ENCODE measurements at regions not wholly inside any gene's neighbourhood (a gene's known extent, or its start where the extent isn't known, plus 50 kb on each side); places are given as distances from the start of the nearest gene placed in this dataset.
A peak's percentile ranks its signal among the peaks of the same experiment; 100 is the strongest.

- 62% methylated on average over 4 of the region's 4 CpGs for WGBS (ENCODE audit: low lambda C conversion rate, missing lambda C conversion rate)
- Histone ChIP-seq H3K9me2 (replicated peaks; ENCODE audit: insufficient read depth) (no peaks in the 10 kb centered on the region), H3K36me3 (replicated peaks; ENCODE audit: insufficient read depth, low read depth) (no peaks in the 10 kb centered on the region), H3K27me3 (no peaks in the 10 kb centered on the region), H3K4me2 (no peak overlapping the region), H2AFZ (no peak overlapping the region), H4K20me1 (ENCODE audit: insufficient read depth, poor library complexity, severe bottlenecking) (no peaks in the 10 kb centered on the region), H3K9me3 (ENCODE audit: low read depth) (no peaks in the 10 kb centered on the region), H3K27ac (peak overlapping the region; percentile 84), H3K4me3 (no peak overlapping the region), H3K79me2 (no peaks in the 10 kb centered on the region), H3K4me1 (ENCODE audit: insufficient read depth) (peaks cover 6% of the 10 kb centered on the region)
- DNase-seq (ENCODE audit: low spot score): no peak
- TF ChIP-seq CTCF (IDR thresholded peaks at IDR 0.05; ENCODE audit: poor library complexity): no peak
- TF ChIP-seq EZH2 (IDR thresholded peaks at IDR 0.05; ENCODE audit: borderline replicate concordance): no peak
- TF ChIP-seq EZH2phosphoT487 (IDR thresholded peaks at IDR 0.05; ENCODE audit: low read depth, severe bottlenecking, unreplicated experiment): no peak
Observed at GRCh38 chr13:73466561-73466960, 407.8 kb downstream of the KLF5 start.

GRCh38 chr13:73465617-73465971 is 406.8 kb downstream of the KLF5 start:
- H3K27ac ChIP-seq: peak overlapping the region; percentile 84
- peak overlapping the region; percentile 19 for H3K4me2 ChIP-seq
- H3K36me3 ChIP-seq (replicated peaks; ENCODE audit: insufficient read depth, low read depth): no peaks in the 10 kb centered on the region
- H3K4me1 ChIP-seq (ENCODE audit: insufficient read depth): peaks cover 6% of the 10 kb centered on the region
- 51% methylated on average over 3 of the region's 3 CpGs for WGBS (ENCODE audit: low lambda C conversion rate, missing lambda C conversion rate)
- no peak overlapping the region for H2AFZ ChIP-seq
- no peaks in the 10 kb centered on the region for H4K20me1 ChIP-seq (ENCODE audit: insufficient read depth, poor library complexity, severe bottlenecking)
- H3K9me3 ChIP-seq (ENCODE audit: low read depth): no peaks in the 10 kb centered on the region
- no peak overlapping the region for H3K4me3 ChIP-seq
- no peaks in the 10 kb centered on the region for H3K9me2 ChIP-seq (replicated peaks; ENCODE audit: insufficient read depth)
- DNase-seq (ENCODE audit: low spot score): peak; percentile 56
- H3K27me3 ChIP-seq: no peaks in the 10 kb centered on the region
- no peaks in the 10 kb centered on the region for H3K79me2 ChIP-seq
- TF ChIP-seq EZH2 (IDR thresholded peaks at IDR 0.05; ENCODE audit: borderline replicate concordance): no peak
- TF ChIP-seq EZH2phosphoT487 (IDR thresholded peaks at IDR 0.05; ENCODE audit: low read depth, severe bottlenecking, unreplicated experiment): no peak
- TF ChIP-seq CTCF (IDR thresholded peaks at IDR 0.05; ENCODE audit: poor library complexity): no peak

GRCh38 chr13:73464758-73465616 is 406.2 kb downstream of the KLF5 start:
- Histone ChIP-seq H3K9me2 (replicated peaks; ENCODE audit: insufficient read depth) (no peaks in the 10 kb centered on the region), H4K20me1 (ENCODE audit: insufficient read depth, poor library complexity, severe bottlenecking) (no peaks in the 10 kb centered on the region), H3K27me3 (no peaks in the 10 kb centered on the region), H3K79me2 (no peaks in the 10 kb centered on the region), H3K4me1 (ENCODE audit: insufficient read depth) (peaks cover 6% of the 10 kb centered on the region), H3K27ac (peak overlapping the region; percentile 84), H3K9me3 (ENCODE audit: low read depth) (no peaks in the 10 kb centered on the region), H3K4me3 (no peak overlapping the region), H3K4me2 (peak overlapping the region; percentile 19), H3K36me3 (replicated peaks; ENCODE audit: insufficient read depth, low read depth) (no peaks in the 10 kb centered on the region), H2AFZ (no peak overlapping the region)
- peak; percentile 37 for DNase-seq (ENCODE audit: low spot score)
- WGBS (ENCODE audit: low lambda C conversion rate, missing lambda C conversion rate): 63% methylated on average over 5 of the region's 5 CpGs
- TF ChIP-seq EZH2 (IDR thresholded peaks at IDR 0.05; ENCODE audit: borderline replicate concordance): no peak
- no peak for TF ChIP-seq EZH2phosphoT487 (IDR thresholded peaks at IDR 0.05; ENCODE audit: low read depth, severe bottlenecking, unreplicated experiment)
- TF ChIP-seq CTCF (IDR thresholded peaks at IDR 0.05; ENCODE audit: poor library complexity): no peak

Measured in hepatocyte (in vitro differentiated cells).